ENCODE measurements at regions not wholly inside any gene's neighbourhood (a gene's known extent, or its start where the extent isn't known, plus 50 kb on each side); places are given as distances from the start of the nearest gene placed in this dataset.

DNA sequence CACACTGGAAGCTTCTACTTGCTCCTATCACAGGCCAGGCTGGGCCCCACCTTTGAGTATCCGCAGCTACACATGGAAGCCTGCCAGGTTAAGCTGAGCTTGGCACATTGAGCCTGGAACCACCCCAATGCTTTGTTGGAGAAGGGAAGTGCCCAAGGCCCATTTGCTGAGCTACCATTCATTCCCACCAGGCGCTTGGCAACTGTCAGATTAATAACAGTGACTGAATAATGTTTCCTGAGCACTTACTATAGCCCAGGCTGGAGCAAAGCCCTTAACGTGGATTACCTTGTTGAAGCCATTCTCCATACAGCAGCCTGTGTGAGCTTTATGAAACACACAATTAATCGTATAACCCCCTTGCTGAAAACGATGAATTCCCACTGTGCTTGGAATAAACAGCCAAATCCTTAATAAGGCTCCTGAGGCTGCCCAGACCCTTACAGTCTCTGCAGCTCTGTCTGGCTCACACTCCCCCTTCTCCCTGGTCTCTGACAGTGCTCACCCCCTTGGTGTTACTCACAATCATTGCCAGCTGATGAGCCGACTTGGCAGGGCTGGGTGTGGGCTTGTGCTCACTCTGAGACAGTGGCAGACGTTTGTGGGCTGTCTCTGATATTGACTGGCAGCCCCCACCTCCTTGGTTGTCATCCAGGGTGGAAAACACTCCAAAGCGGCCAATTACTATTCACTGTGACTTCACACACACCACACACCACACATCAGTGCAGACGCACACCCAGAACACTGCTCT lies 357.1 kb downstream of the MAFB start:
- H3K9me3 ChIP-seq, result no peaks in the 10 kb centered on the region
- intact Hi-C loops (cut with DNase I), result no loop called here
- H3K36me3 ChIP-seq, result no peaks in the 10 kb centered on the region
- H3K27me3 ChIP-seq, result no peaks in the 10 kb centered on the region
- peaks cover 29% of the 10 kb centered on the region for H3K4me1 ChIP-seq
- TF ChIP-seq POLR2A (IDR thresholded peaks at IDR 0.05) (no peak), POLR2AphosphoS5 (IDR thresholded peaks at IDR 0.05; ENCODE audit: insufficient read depth in 1 of 2, low read depth in 1 of 2) (no peak)
- TF ChIP-seq, protein P1, sequence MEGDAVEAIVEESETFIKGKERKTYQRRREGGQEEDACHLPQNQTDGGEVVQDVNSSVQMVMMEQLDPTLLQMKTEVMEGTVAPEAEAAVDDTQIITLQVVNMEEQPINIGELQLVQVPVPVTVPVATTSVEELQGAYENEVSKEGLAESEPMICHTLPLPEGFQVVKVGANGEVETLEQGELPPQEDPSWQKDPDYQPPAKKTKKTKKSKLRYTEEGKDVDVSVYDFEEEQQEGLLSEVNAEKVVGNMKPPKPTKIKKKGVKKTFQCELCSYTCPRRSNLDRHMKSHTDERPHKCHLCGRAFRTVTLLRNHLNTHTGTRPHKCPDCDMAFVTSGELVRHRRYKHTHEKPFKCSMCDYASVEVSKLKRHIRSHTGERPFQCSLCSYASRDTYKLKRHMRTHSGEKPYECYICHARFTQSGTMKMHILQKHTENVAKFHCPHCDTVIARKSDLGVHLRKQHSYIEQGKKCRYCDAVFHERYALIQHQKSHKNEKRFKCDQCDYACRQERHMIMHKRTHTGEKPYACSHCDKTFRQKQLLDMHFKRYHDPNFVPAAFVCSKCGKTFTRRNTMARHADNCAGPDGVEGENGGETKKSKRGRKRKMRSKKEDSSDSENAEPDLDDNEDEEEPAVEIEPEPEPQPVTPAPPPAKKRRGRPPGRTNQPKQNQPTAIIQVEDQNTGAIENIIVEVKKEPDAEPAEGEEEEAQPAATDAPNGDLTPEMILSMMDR (IDR thresholded peaks at IDR 0.05), result no peak
- H3K4me3 ChIP-seq, result no peak overlapping the region
- DNase-seq (ENCODE audit: extremely low spot score in 2 of 2), result no peak
- H3K27ac ChIP-seq, result no peak overlapping the region

DNA sequence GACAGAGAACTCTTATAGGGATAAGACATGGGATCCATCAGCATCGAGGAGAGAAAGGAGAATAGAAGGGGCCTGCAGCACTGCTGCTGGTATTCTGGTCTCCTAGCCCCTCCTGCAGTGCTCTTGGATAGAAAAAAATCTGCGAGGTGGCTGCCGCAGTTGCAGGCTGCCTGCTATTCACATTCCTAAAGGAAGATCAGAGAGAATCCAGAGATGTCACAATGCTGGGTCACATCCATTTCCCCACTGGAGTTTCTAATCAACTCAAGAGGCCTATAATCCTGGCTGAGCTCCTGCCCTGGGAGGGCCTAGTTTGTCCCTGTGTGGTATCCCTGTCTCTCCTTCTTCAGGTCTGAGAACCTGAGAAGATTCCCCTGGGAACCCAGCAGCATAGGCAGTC lies 357.8 kb downstream of the MAFB start:
- H3K27me3 ChIP-seq, result no peaks in the 10 kb centered on the region
- no peaks in the 10 kb centered on the region for H3K9me3 ChIP-seq
- H3K36me3 ChIP-seq, result no peaks in the 10 kb centered on the region
- peaks cover 24% of the 10 kb centered on the region for H3K4me1 ChIP-seq
- DNase-seq (ENCODE audit: extremely low spot score in 2 of 2), result no peak
- TF ChIP-seq POLR2A (IDR thresholded peaks at IDR 0.05) (no peak), POLR2AphosphoS5 (IDR thresholded peaks at IDR 0.05; ENCODE audit: insufficient read depth in 1 of 2, low read depth in 1 of 2) (no peak)
- TF ChIP-seq, protein P1 (IDR thresholded peaks at IDR 0.05), result no peak
- intact Hi-C loops (cut with DNase I), result no loop called here
- H3K27ac ChIP-seq, result no peak overlapping the region
- no peak overlapping the region for H3K4me3 ChIP-seq

DNA sequence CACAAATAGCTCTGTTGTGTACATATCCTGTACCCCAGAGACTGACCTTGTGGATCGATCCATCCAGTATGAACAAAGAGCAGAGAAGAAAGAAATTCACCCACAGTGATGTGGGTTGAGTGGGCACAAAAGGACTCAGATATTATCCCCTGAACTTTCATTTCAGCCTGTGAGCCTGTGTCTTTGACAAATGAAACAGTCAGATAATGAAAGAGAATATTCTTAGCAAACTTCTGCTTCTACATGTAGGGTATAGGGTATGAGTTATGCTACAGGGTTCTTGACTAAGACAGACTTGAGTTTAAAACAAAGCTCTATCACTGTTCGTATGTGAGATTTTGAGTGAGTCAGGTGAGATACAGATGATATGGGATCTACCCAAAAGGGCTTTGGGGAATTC lies 359.7 kb downstream of the MAFB start:
- TF ChIP-seq POLR2AphosphoS5 (IDR thresholded peaks at IDR 0.05; ENCODE audit: insufficient read depth in 1 of 2, low read depth in 1 of 2) (no peak), POLR2A (IDR thresholded peaks at IDR 0.05) (no peak)
- TF ChIP-seq, protein P1 (IDR thresholded peaks at IDR 0.05), result no peak
- Histone ChIP-seq H3K4me3 (no peak overlapping the region), H3K27ac (no peak overlapping the region), H3K4me1 (peaks cover 8% of the 10 kb centered on the region), H3K27me3 (no peaks in the 10 kb centered on the region), H3K36me3 (no peaks in the 10 kb centered on the region), H3K9me3 (no peaks in the 10 kb centered on the region)
- DNase-seq (ENCODE audit: extremely low spot score in 2 of 2), result no peak
- intact Hi-C loops (cut with DNase I), result no loop called here

DNA sequence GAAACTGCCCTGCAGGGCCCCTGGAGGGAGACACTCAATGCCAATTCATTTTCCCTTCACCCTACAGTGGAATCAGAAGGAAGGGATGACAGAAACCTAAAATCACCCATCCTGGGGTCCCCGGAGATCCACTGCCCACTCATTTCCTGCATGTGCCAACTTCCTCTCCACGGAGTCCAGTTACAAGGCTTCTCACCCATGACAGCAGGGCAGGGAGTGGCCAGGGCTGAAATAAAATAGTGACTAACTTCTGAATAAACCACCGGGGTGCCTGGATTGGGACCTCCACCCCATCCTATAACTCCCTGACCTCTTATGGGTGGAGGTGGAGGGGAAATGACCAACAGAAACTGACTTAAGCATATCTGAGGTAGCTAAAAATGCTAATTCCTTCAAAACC lies 362.3 kb downstream of the MAFB start:
- no peak overlapping the region for H3K27ac ChIP-seq
- peak in 1 of 2 donors; percentile 58 for DNase-seq (ENCODE audit: extremely low spot score in 2 of 2)
- H3K4me3 ChIP-seq, result no peak overlapping the region
- H3K4me1 ChIP-seq, result peaks cover 11% of the 10 kb centered on the region
- H3K36me3 ChIP-seq, result no peaks in the 10 kb centered on the region
- no peaks in the 10 kb centered on the region for H3K9me3 ChIP-seq
- TF ChIP-seq POLR2A (IDR thresholded peaks at IDR 0.05) (no peak), POLR2AphosphoS5 (IDR thresholded peaks at IDR 0.05; ENCODE audit: insufficient read depth in 1 of 2, low read depth in 1 of 2) (no peak)
- TF ChIP-seq, protein P1 (IDR thresholded peaks at IDR 0.05), result no peak
- H3K27me3 ChIP-seq, result no peaks in the 10 kb centered on the region
- intact Hi-C loops (cut with DNase I), result no loop called here

DNA sequence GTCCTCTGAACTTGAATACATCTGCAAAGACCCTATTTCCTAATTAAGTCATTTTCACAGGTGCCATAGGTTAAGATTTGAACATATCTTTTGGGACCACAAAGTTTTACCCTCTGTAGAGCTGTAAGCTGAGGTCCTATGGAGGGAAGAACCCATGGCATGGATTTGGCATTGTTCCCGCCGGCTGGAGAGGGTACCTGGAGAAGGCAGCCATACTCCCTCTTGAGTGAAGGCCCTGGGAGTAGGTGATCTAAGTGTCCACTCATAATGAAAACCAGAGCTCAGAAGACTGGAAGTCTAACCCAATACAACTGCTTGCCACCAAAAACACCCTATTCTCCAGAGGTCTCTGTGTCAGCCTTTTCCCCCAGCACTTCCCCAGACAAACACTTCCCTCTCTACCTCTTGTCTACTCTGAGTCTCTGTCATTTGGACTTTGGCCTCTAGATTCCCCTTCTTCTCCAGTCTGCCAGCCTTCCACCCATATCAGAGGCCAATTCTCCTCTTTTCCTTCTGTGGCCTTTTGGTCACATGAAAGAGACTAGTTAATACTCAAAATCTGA lies 363.9 kb downstream of the MAFB start:
- peak in 1 of 2 donors; percentile 77 for DNase-seq (ENCODE audit: extremely low spot score in 2 of 2)
- H3K27me3 ChIP-seq, result no peaks in the 10 kb centered on the region
- intact Hi-C loops (cut with DNase I), result no loop called here

More for the DNA sequence above, 363.9 kb downstream of the MAFB start:
- Histone ChIP-seq H3K4me3 (no peak overlapping the region), H3K4me1 (peaks cover 8% of the 10 kb centered on the region), H3K9me3 (no peaks in the 10 kb centered on the region), H3K27ac (no peak overlapping the region), H3K36me3 (no peaks in the 10 kb centered on the region)
- TF ChIP-seq POLR2AphosphoS5 (IDR thresholded peaks at IDR 0.05; ENCODE audit: insufficient read depth in 1 of 2, low read depth in 1 of 2) (no peak), POLR2A (IDR thresholded peaks at IDR 0.05) (no peak)
- TF ChIP-seq, protein P1 (IDR thresholded peaks at IDR 0.05), result no peak
